Stomach (tissue), 8 donors: ENCODE measurements at regions not wholly inside any gene's neighbourhood (a gene's known extent, or its start where the extent isn't known, plus 50 kb on each side); places are given as distances from the start of the nearest gene placed in this dataset.

Source experiments
- DNase-seq, 2 donors: peaks; one replicate each; pipeline versions ENCODE4 v3.0.0 to v3.0.0-alpha.2; 2013 to 2019
- H3K27ac ChIP-seq, 5 donors: fragments of 200-600 bp in 4 of 5; sonication (generic) in 4 of 5; one replicate each; pipeline ENCODE4 v1.5.1; 2013 to 2019; ENCODE audit warnings: mild to moderate bottlenecking in 1 of 5, moderate library complexity in 1 of 5
- H3K27me3 ChIP-seq, 3 donors: fragments of 200-600 bp; sonication (generic); one replicate each; pipeline ENCODE4 v1.5.1; 2017 to 2019; ENCODE audit warnings: mixed run types in 1 of 3
- H3K36me3 ChIP-seq, 4 donors: fragments of 200-600 bp; sonication (generic); 1 replicate in 3 of 4; 2 replicates in 1 of 4; pipeline ENCODE4 v1.5.1; 2016 to 2019
- H3K4me1 ChIP-seq, 4 donors: fragments of 200-600 bp; sonication (generic); one replicate each; pipeline ENCODE4 v1.5.1; 2016 to 2019
- H3K4me3 ChIP-seq, 4 donors: fragments of 200-600 bp; sonication (generic) in 3 of 4; one replicate each; pipeline ENCODE4 v1.5.1; 2016 to 2019; ENCODE audit warnings: mild to moderate bottlenecking in 1 of 4
- H3K9me3 ChIP-seq, 4 donors: fragments of 200-600 bp; sonication (generic); one replicate each; pipeline ENCODE4 v1.5.1; 2016 to 2019
- CTCF ChIP-seq, 7 experiments: fragments of 450-650 bp in 4 of 7; fragments of 200-600 bp in 3 of 7; sonication (generic) in 3 of 7; IDR thresholded peaks; one replicate each; pipeline ENCODE4 v1.5.1; 2016 to 2019; ENCODE audit warnings: antibody characterized with exemption in 7 of 7, control low read depth in 2 of 7, mild to moderate bottlenecking in 1 of 7
- EP300 ChIP-seq: sonication (generic); formaldehyde crosslinking; IDR thresholded peaks from one replicate; pipeline ENCODE4 v1.6.1; 2017; ENCODE audit warnings: antibody characterized with exemption
- POLR2A ChIP-seq, 4 donors: fragments of 450-650 bp; IDR thresholded peaks; one replicate each; pipeline ENCODE4 v1.6.1; 2016; ENCODE audit warnings: antibody characterized with exemption in 4 of 4, control low read depth in 2 of 4, mild to moderate bottlenecking in 1 of 4, moderate library complexity in 1 of 4
- POLR2AphosphoS5 ChIP-seq, 3 donors: sonication (generic); formaldehyde crosslinking; IDR thresholded peaks; one replicate each; pipeline ENCODE4 v1.6.1; 2016; ENCODE audit warnings: antibody characterized with exemption in 3 of 3
- WGBS, 5 donors: extraction: QIAGEN DNeasy Blood & Tissue Kit in 3 of 5; methylation state at CpG; one replicate each; pipeline versions ENCODE4 v1.1.5 to v1.1.7; 2013 to 2018; 5-methylcytosine and 5-hydroxymethylcytosine counted together
- intact Hi-C: fragments of 100-400 bp; cut with DNase I; formaldehyde crosslinking; loops from one replicate; pipeline ENCODE4 v1.15.1; 2023; ENCODE audit warnings: low total_unique reads
- donor health status: healthy with polysubstance abuse.
- donor health status: Bipolar disorder and iron deficiency.
- donor health status: healthy.

DNA sequence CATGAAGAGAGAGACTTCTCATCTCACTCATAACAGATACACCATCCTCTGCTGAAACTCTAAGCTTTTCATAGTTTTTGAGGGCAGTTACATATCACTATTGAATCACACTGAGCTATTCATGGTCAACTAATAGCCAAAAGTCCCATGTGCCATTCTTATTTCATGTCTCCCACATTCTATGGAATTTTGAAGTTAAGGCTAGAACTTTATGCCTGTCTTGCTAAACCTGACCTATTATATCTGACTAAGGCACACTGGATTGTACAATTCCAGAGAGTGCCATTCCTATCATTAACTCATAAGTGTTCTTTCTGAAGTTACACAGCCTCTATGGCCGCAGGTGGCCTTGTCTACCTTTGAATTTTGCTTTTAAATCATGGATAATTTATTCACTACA, 254.3 kb downstream of the PTPRC start:
- intact Hi-C loops, result no loop called here
- no peak overlapping the region for H3K4me3 ChIP-seq
- no peak overlapping the region for H3K27ac ChIP-seq
- no peaks in the 10 kb centered on the region for H3K27me3 ChIP-seq
- no peak for TF ChIP-seq POLR2A (IDR thresholded peaks at IDR 0.05)
- no peak for TF ChIP-seq POLR2AphosphoS5 (IDR thresholded peaks at IDR 0.05)
- H3K9me3 ChIP-seq, result no peaks in the 10 kb centered on the region
- H3K4me1 ChIP-seq, result peaks cover 0 to 6% (median 0%) of the 10 kb centered on the region in 4 donors
- H3K36me3 ChIP-seq, result no peaks in the 10 kb centered on the region
- WGBS, 5 donors, result 52 to 100% (median 94%) methylated on average over 1 of the region's 1 CpG
- no peak for DNase-seq

DNA sequence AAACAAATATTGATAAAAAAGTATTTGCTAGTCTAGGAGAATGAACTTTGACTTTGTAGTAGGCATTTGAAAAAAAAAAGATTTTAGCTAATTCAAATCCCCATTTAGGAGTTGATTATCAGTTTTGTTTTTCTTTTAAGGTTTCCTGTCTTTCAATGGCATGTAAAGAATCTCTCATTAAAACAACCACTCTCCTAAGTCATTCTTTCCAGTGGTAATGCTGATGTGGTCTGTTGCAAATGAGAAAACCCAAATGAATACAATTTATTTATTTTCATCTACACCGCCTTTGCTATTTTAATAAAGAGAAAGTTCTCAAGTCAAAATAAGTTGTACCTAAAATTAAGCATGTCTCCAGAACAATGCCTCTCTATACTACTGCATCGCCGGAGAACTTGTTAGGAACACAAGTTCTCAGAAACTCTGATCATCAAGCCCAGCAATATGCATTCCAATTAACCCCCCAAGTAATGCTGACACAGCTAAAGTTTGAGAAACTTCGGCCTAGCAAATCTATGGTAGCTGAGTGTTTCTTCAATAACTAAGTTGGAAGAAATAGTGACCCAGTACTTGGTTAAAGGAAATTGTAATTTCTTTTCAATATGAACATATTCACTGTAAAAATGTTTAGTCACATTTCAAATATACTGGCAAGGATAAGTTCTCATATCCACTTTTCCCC, 255.1 kb downstream of the PTPRC start:
- 92 to 97% (median 96%) methylated on average over 4 of the region's 4 CpGs for WGBS, 5 donors
- intact Hi-C loops, result no loop called here

GRCh38 chr1:198901266-198901665, 262.4 kb downstream of the PTPRC start:
- Histone ChIP-seq H3K27ac (no peak overlapping the region), H3K27me3 (no peaks in the 10 kb centered on the region), H3K4me3 (no peak overlapping the region), H3K9me3 (no peaks in the 10 kb centered on the region), H3K36me3 (peaks cover 0 to 6% (median 2%) of the 10 kb centered on the region in 4 donors), H3K4me1 (peaks cover 0 to 4% (median 0%) of the 10 kb centered on the region in 4 donors)
- intact Hi-C loops, result no loop called here
- WGBS, 5 donors, result 73 to 85% (median 84%) methylated on average over 3 of the region's 3 CpGs
- TF ChIP-seq CTCF (IDR thresholded peaks at IDR 0.05) (no peak), POLR2A (IDR thresholded peaks at IDR 0.05) (no peak), POLR2AphosphoS5 (IDR thresholded peaks at IDR 0.05) (no peak), EP300 (no peak)
- peak in 1 of 2 donors; percentile 23 for DNase-seq

More for the DNA sequence above, 255.1 kb downstream of the PTPRC start:
- Histone ChIP-seq H3K27ac (no peak overlapping the region), H3K4me3 (no peak overlapping the region), H3K36me3 (no peaks in the 10 kb centered on the region), H3K4me1 (peaks cover 0 to 6% (median 0%) of the 10 kb centered on the region in 4 donors), H3K9me3 (no peaks in the 10 kb centered on the region), H3K27me3 (no peaks in the 10 kb centered on the region)
- no peak for DNase-seq
- TF ChIP-seq EP300, result no peak
- no peak for TF ChIP-seq CTCF (IDR thresholded peaks at IDR 0.05)
- no peak for TF ChIP-seq POLR2A (IDR thresholded peaks at IDR 0.05)
- no peak for TF ChIP-seq POLR2AphosphoS5 (IDR thresholded peaks at IDR 0.05)

DNA sequence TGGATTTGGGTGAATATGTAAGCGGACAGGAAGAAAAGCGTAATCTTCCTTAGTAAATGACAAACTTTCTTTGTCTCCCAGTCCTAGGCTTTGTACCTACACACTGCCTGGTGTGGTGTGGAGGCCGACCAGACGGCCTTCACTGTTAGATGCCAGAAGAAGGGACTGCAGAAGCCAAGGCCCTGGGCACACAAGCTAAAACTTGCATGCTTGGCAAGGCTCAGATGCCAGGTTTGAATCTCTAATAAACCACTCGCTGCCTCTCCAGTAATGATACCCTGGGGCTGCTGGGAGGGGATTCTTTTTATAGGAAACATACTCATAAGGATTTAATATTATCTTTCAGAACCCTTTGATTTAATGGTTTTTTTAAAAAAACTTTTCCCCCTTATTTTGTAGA, 263.8 kb downstream of the PTPRC start:
- DNase-seq, result peak in 1 of 2 donors; percentile 33
- no peak overlapping the region for H3K4me3 ChIP-seq
- intact Hi-C loops, result no loop called here
- peaks cover 0 to 6% (median 2%) of the 10 kb centered on the region in 4 donors for H3K36me3 ChIP-seq
- no peak overlapping the region for H3K27ac ChIP-seq
- peaks cover 0 to 4% (median 0%) of the 10 kb centered on the region in 4 donors for H3K4me1 ChIP-seq
- 91 to 97% (median 94%) methylated on average over 5 of the region's 5 CpGs for WGBS, 5 donors
- no peaks in the 10 kb centered on the region for H3K9me3 ChIP-seq
- no peaks in the 10 kb centered on the region for H3K27me3 ChIP-seq
- TF ChIP-seq POLR2A (IDR thresholded peaks at IDR 0.05) (no peak), EP300 (no peak), CTCF (IDR thresholded peaks at IDR 0.05) (no peak), POLR2AphosphoS5 (IDR thresholded peaks at IDR 0.05) (no peak)

GRCh38 chr1:198903203-198903602, 264.4 kb downstream of the PTPRC start:
- peak in 1 of 2 donors; percentile 74 for DNase-seq
- no peaks in the 10 kb centered on the region for H3K9me3 ChIP-seq
- intact Hi-C loops, result no loop called here

More at GRCh38 chr1:198903203-198903602, 264.4 kb downstream of the PTPRC start:
- TF ChIP-seq EP300, result no peak
- TF ChIP-seq POLR2A (IDR thresholded peaks at IDR 0.05), result no peak
- TF ChIP-seq CTCF (IDR thresholded peaks at IDR 0.05), result no peak
- TF ChIP-seq POLR2AphosphoS5 (IDR thresholded peaks at IDR 0.05), result no peak
- Histone ChIP-seq H3K27ac (no peak overlapping the region), H3K4me1 (peaks cover 0 to 4% (median 0%) of the 10 kb centered on the region in 4 donors), H3K27me3 (no peaks in the 10 kb centered on the region), H3K36me3 (peaks cover 0 to 6% (median 2%) of the 10 kb centered on the region in 4 donors), H3K4me3 (no peak overlapping the region)
- 60 to 87% (median 68%) methylated on average over 3 of the region's 3 CpGs for WGBS, 5 donors
